ENCODE measurements at regions not wholly inside any gene's neighbourhood (a gene's known extent, or its start where the extent isn't known, plus 50 kb on each side); places are given as distances from the start of the nearest gene placed in this dataset.

DNA sequence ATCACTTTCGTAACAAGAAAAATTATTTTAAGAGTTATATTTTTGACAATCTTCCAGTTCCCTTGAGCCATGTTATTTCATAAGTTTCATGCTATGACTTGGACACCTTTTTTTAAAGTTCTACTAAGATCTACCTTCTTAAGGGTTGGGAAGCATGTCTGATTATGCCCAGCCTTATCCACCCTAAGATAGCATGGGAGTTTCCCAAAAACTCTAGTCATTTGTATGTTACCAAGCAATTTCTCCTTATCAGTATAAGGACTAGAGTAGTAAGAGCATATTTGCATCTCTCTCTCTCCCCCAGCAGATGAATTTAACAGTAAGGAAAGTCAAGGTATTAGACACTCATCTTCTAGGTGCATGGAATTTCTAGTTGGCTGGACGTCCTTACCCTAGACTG lies 85.1 kb upstream of the NTRK3 start:
- POLR2A ChIA-PET = no interaction called here
- ATAC-seq (no peak), DNase-seq (no peak)
- Mint-ChIP-seq H3K27ac (no peak overlapping the region), H3K36me3 (ENCODE audit: low read depth) (no peaks in the 10 kb centered on the region), H3K27me3 (peaks cover 2% of the 10 kb centered on the region), H3K4me3 (no peak overlapping the region), H3K9me3 (no peaks in the 10 kb centered on the region), H3K4me1 (ENCODE audit: low read depth) (no peaks in the 10 kb centered on the region)
- CTCF ChIA-PET = interaction anchor here (0.9 to 1.9 kb wide), 2 partner anchors 10 to 109 kb away, joined by 3 to 5 read pairs; no protein-coding TSS in a partner anchor
- intact Hi-C loops (cut with micrococcal nuclease) = no loop called here
- TF ChIP-seq, protein P1, sequence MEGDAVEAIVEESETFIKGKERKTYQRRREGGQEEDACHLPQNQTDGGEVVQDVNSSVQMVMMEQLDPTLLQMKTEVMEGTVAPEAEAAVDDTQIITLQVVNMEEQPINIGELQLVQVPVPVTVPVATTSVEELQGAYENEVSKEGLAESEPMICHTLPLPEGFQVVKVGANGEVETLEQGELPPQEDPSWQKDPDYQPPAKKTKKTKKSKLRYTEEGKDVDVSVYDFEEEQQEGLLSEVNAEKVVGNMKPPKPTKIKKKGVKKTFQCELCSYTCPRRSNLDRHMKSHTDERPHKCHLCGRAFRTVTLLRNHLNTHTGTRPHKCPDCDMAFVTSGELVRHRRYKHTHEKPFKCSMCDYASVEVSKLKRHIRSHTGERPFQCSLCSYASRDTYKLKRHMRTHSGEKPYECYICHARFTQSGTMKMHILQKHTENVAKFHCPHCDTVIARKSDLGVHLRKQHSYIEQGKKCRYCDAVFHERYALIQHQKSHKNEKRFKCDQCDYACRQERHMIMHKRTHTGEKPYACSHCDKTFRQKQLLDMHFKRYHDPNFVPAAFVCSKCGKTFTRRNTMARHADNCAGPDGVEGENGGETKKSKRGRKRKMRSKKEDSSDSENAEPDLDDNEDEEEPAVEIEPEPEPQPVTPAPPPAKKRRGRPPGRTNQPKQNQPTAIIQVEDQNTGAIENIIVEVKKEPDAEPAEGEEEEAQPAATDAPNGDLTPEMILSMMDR (IDR thresholded peaks at IDR 0.05) = no peak

DNA sequence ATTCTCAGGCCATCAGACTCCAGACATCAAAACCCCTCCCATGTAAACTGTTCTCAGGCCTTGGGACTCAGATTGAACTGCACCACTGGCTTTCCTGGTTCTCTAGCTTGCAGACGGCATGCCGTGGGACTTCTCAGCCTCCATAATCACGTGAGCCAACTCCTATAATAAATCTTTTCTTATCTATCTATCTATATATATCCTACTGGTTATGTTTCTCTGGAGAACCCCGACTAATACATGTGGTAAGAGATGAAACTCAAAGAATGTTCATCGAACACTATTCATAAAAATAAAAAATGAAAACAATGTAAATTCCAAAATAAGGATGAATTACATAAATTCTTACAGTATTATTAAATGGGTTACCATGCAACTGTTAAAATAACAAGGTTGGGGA lies 84.5 kb upstream of the NTRK3 start:
- H3K4me3 Mint-ChIP-seq = no peak overlapping the region
- H3K36me3 Mint-ChIP-seq (ENCODE audit: low read depth) = no peaks in the 10 kb centered on the region
- no peaks in the 10 kb centered on the region for H3K4me1 Mint-ChIP-seq (ENCODE audit: low read depth)
- no peak overlapping the region for H3K27ac Mint-ChIP-seq
- H3K9me3 Mint-ChIP-seq = no peaks in the 10 kb centered on the region
- ChIA-PET POLR2A (no interaction called here), CTCF (interaction anchor here (1.9 kb wide), 1 partner anchor 10 kb away, joined by 5 read pairs; no protein-coding TSS in a partner anchor)
- DNase-seq (no peak), ATAC-seq (no peak)
- TF ChIP-seq, protein P1 (IDR thresholded peaks at IDR 0.05) = no peak
- intact Hi-C loops (cut with micrococcal nuclease) = no loop called here
- peaks cover 2% of the 10 kb centered on the region for H3K27me3 Mint-ChIP-seq

DNA sequence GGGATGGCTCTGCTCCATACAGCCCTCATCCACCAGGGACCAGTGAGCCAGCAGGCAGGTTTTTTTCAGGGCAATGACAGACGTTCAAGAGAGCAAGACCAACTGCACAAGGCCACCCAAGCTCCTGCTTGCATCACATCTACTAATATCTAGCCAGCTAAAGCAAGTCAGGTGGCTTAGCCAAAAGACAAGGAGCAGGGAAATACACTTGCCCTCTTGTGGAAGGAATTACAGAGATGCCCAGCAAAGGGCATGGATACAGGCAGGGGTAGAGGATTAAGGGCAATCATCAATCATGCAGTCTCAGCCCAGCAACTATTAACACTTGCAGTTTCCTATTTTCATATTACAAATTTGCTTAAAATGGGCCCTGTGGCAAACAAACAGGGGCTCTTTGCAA lies 81.5 kb upstream of the NTRK3 start:
- TF ChIP-seq, protein P1 (IDR thresholded peaks at IDR 0.05) = no peak
- POLR2A ChIA-PET = no interaction called here
- ATAC-seq (no peak), DNase-seq (no peak)
- Mint-ChIP-seq H3K27ac (no peak overlapping the region), H3K36me3 (ENCODE audit: low read depth) (no peaks in the 10 kb centered on the region), H3K4me1 (ENCODE audit: low read depth) (no peaks in the 10 kb centered on the region), H3K9me3 (no peaks in the 10 kb centered on the region), H3K27me3 (no peaks in the 10 kb centered on the region), H3K4me3 (no peak overlapping the region)
- intact Hi-C loops (cut with micrococcal nuclease) = no loop called here
- CTCF ChIA-PET = no interaction called here

DNA sequence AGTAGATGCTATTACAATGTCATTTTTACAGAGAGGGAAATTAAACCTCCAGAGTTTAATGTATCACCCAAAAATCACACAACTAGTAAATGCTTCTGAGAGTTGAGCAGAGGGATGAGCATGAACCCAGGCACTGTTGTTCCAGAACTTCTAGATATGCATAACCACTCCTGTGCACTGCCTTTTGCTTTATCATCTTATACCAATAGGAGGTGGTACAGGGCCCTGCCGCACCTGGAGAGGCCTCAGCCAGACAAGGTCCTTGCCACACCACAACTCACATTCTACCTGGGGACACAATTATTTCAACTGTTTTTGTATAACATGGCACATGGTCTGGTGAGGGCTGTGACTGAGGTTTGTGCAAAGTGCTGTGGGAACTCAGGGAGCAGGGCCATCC lies 78.5 kb upstream of the NTRK3 start:
- no peak for DNase-seq
- ChIA-PET CTCF (no interaction called here), POLR2A (no interaction called here)
- no peaks in the 10 kb centered on the region for H3K4me1 Mint-ChIP-seq (ENCODE audit: low read depth)
- no peaks in the 10 kb centered on the region for H3K27me3 Mint-ChIP-seq
- H3K4me3 Mint-ChIP-seq = no peak overlapping the region
- no peaks in the 10 kb centered on the region for H3K9me3 Mint-ChIP-seq
- no peaks in the 10 kb centered on the region for H3K36me3 Mint-ChIP-seq (ENCODE audit: low read depth)
- intact Hi-C loops (cut with micrococcal nuclease) = no loop called here
- H3K27ac Mint-ChIP-seq = no peak overlapping the region
- no peak for ATAC-seq
- TF ChIP-seq, protein P1 (IDR thresholded peaks at IDR 0.05) = no peak

DNA sequence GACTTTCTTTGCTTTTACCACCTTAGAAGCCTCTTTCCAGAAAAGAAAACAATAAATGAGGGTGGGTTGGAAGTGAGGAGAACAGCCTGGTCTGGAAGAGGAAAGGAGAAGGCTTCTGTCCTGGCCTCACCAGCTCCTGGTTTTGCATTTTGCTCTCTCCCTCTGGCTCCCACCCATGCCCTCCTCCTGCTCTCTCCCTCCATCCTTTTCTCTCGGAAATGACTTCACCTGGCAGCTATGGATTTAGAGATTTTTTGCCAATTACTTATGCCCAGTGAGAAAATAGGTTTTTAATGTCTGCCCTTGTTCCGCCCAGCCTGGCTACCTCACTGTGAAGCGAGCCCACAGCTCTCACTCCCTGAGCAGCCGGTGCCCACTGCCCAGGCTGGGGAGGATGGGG lies 77.9 kb upstream of the NTRK3 start:
- POLR2A ChIA-PET = no interaction called here
- no peak for ATAC-seq
- Mint-ChIP-seq H3K36me3 (ENCODE audit: low read depth) (no peaks in the 10 kb centered on the region), H3K9me3 (no peaks in the 10 kb centered on the region), H3K4me3 (no peak overlapping the region), H3K27me3 (no peaks in the 10 kb centered on the region), H3K4me1 (ENCODE audit: low read depth) (no peaks in the 10 kb centered on the region), H3K27ac (no peak overlapping the region)
- TF ChIP-seq, protein P1 (IDR thresholded peaks at IDR 0.05) = no peak
- intact Hi-C loops (cut with micrococcal nuclease) = no loop called here
- DNase-seq = no peak
- CTCF ChIA-PET = no interaction called here

Data from activated CD8-positive, alpha-beta T cell treated with anti-CD3 and anti-CD28 coated beads for 36 hours (primary cell).